ENCODE measurements at regions not wholly inside any gene's neighbourhood (a gene's known extent, or its start where the extent isn't known, plus 50 kb on each side); places are given as distances from the start of the nearest gene placed in this dataset.
"Not testable (repeated sequence)": the region's sequence is repeated elsewhere in the genome, so short reads cannot be mapped to it uniquely, and the experiment has no call there.

DNA sequence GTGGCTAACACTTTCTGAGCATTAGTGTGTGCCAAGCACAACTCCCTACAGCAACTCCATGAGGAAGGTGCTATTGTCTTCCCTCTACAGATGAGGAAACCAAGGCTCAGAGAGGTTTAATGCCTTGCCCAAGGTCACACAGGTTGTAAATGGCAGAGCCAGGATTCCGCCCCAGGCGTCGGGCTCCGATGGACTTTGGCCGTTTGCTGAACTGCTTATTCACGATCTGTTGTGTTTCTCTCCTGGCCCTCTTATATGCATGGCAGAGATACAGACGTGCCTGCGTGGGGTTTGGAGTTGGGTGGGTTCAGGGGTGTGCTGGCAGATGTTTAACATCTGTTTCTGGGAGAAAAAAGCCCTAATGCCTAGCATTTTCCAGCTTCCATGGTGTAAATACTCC lies 117.4 kb downstream of the ZNF267 start:
- TF ChIP-seq, protein P1, sequence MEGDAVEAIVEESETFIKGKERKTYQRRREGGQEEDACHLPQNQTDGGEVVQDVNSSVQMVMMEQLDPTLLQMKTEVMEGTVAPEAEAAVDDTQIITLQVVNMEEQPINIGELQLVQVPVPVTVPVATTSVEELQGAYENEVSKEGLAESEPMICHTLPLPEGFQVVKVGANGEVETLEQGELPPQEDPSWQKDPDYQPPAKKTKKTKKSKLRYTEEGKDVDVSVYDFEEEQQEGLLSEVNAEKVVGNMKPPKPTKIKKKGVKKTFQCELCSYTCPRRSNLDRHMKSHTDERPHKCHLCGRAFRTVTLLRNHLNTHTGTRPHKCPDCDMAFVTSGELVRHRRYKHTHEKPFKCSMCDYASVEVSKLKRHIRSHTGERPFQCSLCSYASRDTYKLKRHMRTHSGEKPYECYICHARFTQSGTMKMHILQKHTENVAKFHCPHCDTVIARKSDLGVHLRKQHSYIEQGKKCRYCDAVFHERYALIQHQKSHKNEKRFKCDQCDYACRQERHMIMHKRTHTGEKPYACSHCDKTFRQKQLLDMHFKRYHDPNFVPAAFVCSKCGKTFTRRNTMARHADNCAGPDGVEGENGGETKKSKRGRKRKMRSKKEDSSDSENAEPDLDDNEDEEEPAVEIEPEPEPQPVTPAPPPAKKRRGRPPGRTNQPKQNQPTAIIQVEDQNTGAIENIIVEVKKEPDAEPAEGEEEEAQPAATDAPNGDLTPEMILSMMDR (conservative IDR thresholded peaks at IDR 0.05 in 1 of 2, IDR thresholded peaks at IDR 0.05 in 1 of 2; ENCODE audit: extremely low read depth in 1 of 2, insufficient read depth in 1 of 2, low read depth in 1 of 2, low read length in 2 of 2): not testable (repeated sequence)
- not testable (repeated sequence) for TF ChIP-seq EZH2 (IDR thresholded peaks at IDR 0.05; ENCODE audit: borderline replicate concordance, low read length)
